GM21390 (cell line): ENCODE measurements at regions not wholly inside any gene's neighbourhood (a gene's known extent, or its start where the extent isn't known, plus 50 kb on each side); places are given as distances from the start of the nearest gene placed in this dataset.

Experiments used
- ATAC-seq: cut with Tn5 transposase; IDR thresholded peaks from one replicate; pipeline ENCODE4 v1.9.1; 2021; ENCODE audit not compliant: unreplicated experiment

GRCh38 chr14:44154874-44155273 is 352.2 kb downstream of the FSCB start:
- ATAC-seq: no peak

GRCh38 chr14:44154446-44154845 is 352.6 kb downstream of the FSCB start:
- ATAC-seq: no peak

- no peak for ATAC-seq
Measured at GRCh38 chr14:44151130-44151820, 355.8 kb downstream of the FSCB start.

DNA sequence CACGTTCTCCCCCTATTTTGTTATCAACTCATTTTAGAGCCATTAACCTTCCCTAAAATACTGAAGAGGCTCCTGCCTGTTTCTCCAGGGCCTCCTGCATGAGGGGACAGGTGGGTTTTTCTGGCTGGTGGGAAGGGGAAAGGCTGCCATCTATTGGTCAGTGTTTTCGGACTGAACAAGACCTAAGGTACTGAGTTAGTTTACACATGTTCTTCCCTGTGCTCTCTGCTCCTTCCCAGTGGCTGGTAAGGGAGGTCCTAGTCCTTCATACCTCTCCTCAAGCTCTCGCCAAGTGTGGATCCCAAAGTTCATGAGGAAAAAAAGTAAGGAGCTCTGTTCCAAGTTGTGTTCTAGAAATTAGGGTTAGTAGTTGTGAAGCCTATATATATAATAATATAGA is 357.5 kb downstream of the FSCB start:
- ATAC-seq: no peak

DNA sequence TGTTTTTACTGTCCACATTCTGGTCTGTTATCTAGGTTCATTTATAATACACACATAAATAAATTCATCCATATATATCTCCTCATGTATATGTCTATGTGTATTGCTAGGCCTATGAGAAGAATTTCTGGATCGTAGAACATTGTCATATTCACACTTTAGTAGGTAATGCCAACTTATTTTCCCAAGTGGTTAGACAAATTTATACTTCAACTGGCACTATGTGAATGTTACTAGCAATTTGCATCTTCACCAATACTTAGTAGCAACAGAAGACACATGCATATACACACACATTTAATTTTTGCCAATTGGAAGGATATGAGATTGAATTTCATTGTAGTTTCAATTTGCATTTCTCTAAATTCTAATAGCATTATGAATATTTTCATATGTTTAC is 365.1 kb downstream of the FSCB start:
- ATAC-seq: no peak

DNA sequence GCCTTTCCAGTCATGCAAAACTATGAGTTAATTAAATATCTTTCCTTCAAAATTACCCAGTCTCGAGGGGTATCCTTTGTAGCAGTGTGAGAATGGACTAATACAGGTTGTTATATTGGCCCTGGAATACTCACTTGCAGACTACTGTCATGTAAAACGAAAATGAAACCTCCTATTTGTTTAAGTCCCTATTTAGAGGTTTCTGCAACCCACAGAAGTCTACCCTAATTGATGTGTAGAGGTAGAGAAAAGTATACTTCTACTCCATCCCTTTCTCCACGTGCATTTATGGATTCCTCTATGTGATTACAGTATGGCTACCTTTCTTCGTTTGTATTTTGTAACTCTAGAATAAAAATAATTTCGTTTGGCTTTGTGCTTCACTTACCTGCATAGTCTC is 371.1 kb downstream of the FSCB start:
- ATAC-seq: no peak

DNA sequence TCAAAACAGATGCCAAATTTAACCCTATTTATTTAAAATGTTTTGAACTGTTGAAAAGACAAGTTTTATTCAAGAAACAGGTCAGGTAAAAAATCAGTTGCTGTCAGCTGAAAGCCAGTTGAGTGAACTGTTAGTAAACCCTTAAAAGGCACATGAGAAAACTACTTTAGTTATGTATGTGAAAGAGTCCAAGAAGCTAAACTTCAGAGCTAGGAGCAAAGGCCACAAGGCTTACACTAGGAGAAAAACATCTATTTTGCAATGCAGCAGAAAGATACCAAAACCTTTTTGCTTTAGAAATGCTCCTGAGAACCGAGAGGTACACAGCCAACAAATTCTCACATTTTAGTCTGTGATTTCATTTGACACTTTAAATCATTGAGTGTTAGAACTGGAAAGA is 375.2 kb downstream of the FSCB start:
- no peak for ATAC-seq

- no peak for ATAC-seq
Measured at GRCh38 chr14:44113769-44114730, 393.0 kb downstream of the FSCB start.

DNA sequence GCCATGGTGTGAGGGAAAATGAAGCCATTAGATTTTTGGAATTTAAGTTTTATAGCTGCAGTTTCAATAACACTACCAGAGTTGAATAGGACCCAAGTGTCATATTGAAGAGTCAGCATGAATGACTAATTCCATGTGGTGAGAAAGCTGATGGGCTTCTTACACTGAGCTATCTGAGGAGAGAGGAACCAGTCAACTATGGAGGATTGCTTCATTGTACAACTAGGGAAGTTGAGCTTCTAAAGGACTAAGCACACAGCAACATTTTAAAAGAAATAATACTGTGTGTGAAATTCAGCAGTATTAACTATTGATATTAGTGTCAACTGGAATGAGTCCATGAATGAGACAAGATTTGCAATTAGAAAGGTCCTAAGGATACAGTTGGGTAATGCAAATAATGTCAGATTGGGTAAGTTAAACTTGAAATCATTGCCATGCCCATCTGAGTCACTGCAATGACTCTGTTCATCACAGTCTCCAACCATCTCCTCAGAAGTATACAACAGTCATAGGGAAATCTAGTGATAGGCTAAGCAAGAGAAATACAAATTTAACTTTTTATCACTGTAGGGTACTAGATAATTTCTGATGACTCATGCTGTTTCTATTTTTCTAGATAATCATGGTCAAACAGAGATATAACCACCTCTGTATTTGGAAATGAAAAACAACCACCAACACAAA is 394.2 kb downstream of the FSCB start:
- no peak for ATAC-seq

GRCh38 chr14:44109036-44109435 is 398.0 kb downstream of the FSCB start:
- ATAC-seq: no peak

GRCh38 chr14:44108601-44109000 is 398.5 kb downstream of the FSCB start:
- no peak for ATAC-seq

GRCh38 chr14:44107156-44107555 is 399.9 kb downstream of the FSCB start:
- no peak for ATAC-seq

- no peak for ATAC-seq
Measured at GRCh38 chr14:44099743-44100488, 407.2 kb downstream of the FSCB start.

DNA sequence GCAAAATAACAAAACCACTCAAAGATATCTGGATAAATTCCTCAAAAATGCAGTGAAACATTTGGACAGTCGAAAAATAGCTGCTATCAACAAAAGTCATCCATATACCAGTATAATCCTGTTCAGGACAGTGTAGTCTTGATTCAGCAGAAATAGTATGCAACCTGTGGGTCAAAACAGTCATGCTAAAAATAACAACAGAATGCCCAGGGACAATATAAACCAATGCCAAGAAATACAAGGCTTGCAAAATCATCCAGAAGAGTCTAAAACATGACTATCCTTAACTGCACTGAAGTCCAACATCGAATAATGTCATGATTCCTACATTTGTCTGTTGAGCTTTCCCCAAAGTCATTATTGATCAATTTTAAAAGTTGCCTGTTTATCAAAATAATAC is 425.9 kb downstream of the FSCB start:
- no peak for ATAC-seq

GRCh38 chr14:44070046-44070445 is 437.0 kb downstream of the FSCB start:
- no peak for ATAC-seq

DNA sequence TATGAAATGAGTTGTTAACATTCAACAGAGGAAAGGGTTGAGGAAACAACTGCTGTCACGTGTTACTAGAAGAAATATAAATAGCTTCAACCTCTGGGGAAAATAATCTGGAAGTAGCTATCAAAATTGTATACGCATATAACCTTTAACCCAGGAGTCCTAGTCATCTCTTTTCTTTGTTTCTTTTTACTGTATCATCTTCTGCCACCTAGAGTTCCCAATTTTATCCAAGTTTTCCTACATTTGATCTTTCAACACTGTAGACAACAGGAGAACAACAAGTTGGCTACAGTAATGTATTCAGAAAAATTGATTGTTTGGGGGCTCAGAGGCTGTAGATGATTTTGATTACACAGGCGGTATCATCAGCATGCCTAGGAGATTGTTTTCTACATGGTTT is 453.7 kb downstream of the FSCB start:
- no peak for ATAC-seq

DNA sequence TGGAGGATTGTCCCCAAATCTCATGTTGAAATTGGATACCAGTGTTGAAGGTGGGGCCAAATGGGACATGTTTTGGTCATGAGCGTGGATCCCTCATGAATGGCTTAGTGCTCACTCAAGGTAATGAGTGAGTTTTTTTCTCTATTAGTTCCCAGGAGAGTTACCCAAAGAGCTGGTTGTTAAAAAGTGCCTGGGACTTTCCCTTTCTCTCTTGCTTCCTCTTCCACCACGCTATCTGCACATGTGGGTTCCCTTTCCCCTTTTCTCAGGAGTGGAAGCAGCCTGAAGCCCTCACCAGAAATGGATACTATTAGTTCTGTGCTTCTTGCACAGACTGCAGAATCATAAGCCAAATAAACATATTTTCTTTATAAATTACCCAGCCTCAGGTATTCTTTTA is 465.4 kb downstream of the FSCB start:
- ATAC-seq: no peak

- no peak for ATAC-seq
Measured at GRCh38 chr14:44040561-44040960, 466.5 kb downstream of the FSCB start.

DNA sequence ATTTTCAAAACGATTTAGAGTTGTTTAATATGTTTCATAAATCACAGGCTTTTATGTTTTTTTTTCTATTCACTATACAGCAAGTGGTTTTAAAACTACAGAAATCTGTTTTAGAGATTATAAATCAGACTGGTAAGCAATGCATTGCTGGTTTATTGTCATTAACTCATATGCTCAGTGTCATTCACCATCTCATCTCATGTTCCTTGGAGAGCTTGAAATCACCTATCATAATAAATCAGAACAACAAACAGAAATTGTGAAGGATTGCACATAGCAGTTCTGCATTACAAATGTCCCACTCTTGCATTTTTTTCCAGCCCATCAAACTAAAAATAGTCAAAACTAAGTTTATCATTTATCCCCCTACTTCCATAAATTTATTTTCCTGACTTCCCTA is 470.8 kb downstream of the FSCB start:
- ATAC-seq: no peak

DNA sequence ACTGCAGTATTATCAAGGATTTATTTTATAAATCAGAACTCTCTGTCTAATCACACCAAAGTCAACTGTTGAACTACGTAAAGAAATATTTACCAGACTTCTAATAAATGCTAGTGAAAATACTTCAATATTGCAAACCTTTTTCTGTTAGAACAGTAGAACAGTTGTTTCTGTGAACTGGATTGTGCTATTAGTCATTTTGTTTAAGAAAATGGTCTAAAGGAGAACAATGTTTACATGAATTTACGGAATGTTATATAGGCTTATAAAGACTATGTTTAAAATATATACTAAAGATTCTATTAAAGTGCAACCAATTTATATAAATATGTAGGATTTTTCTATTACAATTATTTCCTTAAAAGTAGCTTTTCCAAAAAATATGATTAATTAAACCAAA is 471.4 kb downstream of the FSCB start:
- no peak for ATAC-seq

DNA sequence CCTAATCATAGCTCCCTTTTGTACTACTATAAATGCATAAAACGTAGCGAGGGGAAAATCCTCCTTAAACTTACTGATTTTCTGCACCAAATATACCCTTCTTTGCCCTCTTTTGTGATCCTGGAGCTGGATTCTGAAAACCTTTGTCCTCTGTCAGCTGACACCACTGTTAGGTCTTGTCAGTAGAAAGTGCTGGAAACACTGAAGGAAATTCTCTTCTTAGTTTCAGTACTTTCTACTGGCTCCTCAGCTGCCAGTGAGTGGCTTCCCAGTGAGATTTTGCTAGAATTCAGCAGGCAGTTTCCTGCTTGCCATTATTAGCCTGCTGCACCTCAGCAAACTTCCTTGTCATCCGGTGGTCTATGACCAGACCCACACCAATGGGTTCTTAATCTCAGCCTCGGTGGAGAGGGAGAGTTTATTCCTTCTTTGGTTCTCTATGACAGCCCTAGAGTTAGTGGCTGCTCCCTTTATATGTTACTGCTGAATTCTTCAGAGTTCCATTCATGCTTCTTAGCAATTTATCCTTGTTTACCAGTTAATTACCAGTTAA is 476.2 kb downstream of the FSCB start:
- no peak for ATAC-seq
